Esophagus muscularis mucosa (tissue), 3 donors: ENCODE measurements at regions not wholly inside any gene's neighbourhood (a gene's known extent, or its start where the extent isn't known, plus 50 kb on each side); places are given as distances from the start of the nearest gene placed in this dataset.

ENCODE experiments used
- POLR2A ChIP-seq: fragments of 450-650 bp; IDR thresholded peaks from one replicate; pipeline ENCODE4 v1.6.1; 2017; ENCODE audit warnings: antibody characterized with exemption, moderate library complexity, mild to moderate bottlenecking, low read depth
- TF ChIP-seq, protein P1 (sequence below), 3 experiments: fragments of 200-600 bp in 2 of 3; fragments of 450-650 bp in 1 of 3; sonication (generic) in 2 of 3; IDR thresholded peaks; one replicate each; pipeline ENCODE4 v1.5.1; 2017 to 2019; ENCODE audit warnings: antibody characterized with exemption in 3 of 3, mild to moderate bottlenecking in 2 of 3, moderate library complexity in 1 of 3

- TF ChIP-seq, protein P1, sequence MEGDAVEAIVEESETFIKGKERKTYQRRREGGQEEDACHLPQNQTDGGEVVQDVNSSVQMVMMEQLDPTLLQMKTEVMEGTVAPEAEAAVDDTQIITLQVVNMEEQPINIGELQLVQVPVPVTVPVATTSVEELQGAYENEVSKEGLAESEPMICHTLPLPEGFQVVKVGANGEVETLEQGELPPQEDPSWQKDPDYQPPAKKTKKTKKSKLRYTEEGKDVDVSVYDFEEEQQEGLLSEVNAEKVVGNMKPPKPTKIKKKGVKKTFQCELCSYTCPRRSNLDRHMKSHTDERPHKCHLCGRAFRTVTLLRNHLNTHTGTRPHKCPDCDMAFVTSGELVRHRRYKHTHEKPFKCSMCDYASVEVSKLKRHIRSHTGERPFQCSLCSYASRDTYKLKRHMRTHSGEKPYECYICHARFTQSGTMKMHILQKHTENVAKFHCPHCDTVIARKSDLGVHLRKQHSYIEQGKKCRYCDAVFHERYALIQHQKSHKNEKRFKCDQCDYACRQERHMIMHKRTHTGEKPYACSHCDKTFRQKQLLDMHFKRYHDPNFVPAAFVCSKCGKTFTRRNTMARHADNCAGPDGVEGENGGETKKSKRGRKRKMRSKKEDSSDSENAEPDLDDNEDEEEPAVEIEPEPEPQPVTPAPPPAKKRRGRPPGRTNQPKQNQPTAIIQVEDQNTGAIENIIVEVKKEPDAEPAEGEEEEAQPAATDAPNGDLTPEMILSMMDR (IDR thresholded peaks at IDR 0.05) = no peak
- no peak for TF ChIP-seq POLR2A
Measured at GRCh38 chr10:1978584-1978983, 241.3 kb upstream of the ADARB2 start.
